Activated naive CD8-positive, alpha-beta T cell treated with anti-CD3 and anti-CD28 coated beads for 36 hours (primary cell): ENCODE measurements at regions not wholly inside any gene's neighbourhood (a gene's known extent, or its start where the extent isn't known, plus 50 kb on each side); places are given as distances from the start of the nearest gene placed in this dataset.

Experiments
- DNase-seq: peaks from one replicate; pipeline ENCODE4 v3.0.0; 2021
- H3K27ac Mint-ChIP-seq: one replicate; pipeline ENCODE4 v1.8.0; 2022; ENCODE audit warnings: mild to moderate bottlenecking, moderate library complexity, mixed read lengths
- H3K27me3 Mint-ChIP-seq: one replicate; pipeline ENCODE4 v1.8.0; 2022; ENCODE audit warnings: mild to moderate bottlenecking, mixed read lengths
- H3K36me3 Mint-ChIP-seq: one replicate; pipeline ENCODE4 v1.8.0; 2021; ENCODE audit warnings: mild to moderate bottlenecking, mixed read lengths
- H3K4me1 Mint-ChIP-seq: one replicate; pipeline ENCODE4 v1.8.0; 2021; ENCODE audit warnings: mixed read lengths
- H3K4me3 Mint-ChIP-seq: one replicate; pipeline ENCODE4 v1.8.0; 2022; ENCODE audit warnings: mild to moderate bottlenecking, moderate library complexity, mixed read lengths
- H3K9me3 Mint-ChIP-seq: one replicate; pipeline ENCODE4 v1.8.0; 2022; ENCODE audit warnings: mixed read lengths

DNA sequence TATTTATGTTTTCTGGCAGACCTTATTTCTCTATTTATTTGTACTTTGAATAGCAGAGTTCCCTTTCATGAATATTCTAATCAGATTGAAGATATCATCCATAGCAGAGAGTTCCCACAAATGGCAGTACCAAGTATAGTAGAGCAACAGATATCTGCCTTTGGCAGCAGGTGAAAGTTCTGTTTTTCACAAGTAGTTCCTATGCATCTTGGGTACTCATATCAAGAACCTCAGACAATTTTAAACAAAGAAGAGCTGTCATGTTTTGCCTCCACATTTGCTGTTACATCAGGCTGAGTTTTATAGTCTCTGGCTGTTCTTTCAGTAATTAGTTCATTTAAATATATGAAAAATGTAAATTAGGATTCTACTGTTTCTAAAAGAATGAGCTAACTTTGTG lies 252.0 kb downstream of the KCNC2 start:
- H3K27me3 Mint-ChIP-seq: no peaks in the 10 kb centered on the region
- no peak overlapping the region for H3K4me3 Mint-ChIP-seq
- no peak for DNase-seq
- no peaks in the 10 kb centered on the region for H3K4me1 Mint-ChIP-seq
- no peaks in the 10 kb centered on the region for H3K9me3 Mint-ChIP-seq
- no peaks in the 10 kb centered on the region for H3K36me3 Mint-ChIP-seq
- H3K27ac Mint-ChIP-seq: no peak overlapping the region

DNA sequence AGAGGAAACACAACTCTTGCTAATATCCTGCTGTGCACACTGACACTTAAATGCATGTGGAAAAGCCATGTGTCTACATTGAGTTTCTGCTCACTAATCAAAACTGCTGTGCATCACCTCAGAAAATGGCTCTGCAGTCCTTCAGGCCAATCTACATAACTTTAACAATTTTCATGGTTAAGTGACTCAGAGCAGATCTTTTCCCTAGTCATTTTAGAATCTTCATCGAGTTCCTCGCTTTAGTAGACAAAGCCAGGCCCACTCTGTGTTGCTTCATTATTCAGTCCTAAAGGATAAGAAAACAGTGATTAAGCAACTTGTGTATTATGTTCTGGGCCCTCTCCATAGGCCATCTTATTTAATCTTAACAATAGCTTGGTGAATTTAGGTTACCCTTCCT lies 250.0 kb downstream of the KCNC2 start:
- no peak for DNase-seq
- H3K4me1 Mint-ChIP-seq: no peaks in the 10 kb centered on the region
- no peak overlapping the region for H3K27ac Mint-ChIP-seq
- no peaks in the 10 kb centered on the region for H3K27me3 Mint-ChIP-seq
- H3K36me3 Mint-ChIP-seq: no peaks in the 10 kb centered on the region
- H3K4me3 Mint-ChIP-seq: no peak overlapping the region
- H3K9me3 Mint-ChIP-seq: no peaks in the 10 kb centered on the region

DNA sequence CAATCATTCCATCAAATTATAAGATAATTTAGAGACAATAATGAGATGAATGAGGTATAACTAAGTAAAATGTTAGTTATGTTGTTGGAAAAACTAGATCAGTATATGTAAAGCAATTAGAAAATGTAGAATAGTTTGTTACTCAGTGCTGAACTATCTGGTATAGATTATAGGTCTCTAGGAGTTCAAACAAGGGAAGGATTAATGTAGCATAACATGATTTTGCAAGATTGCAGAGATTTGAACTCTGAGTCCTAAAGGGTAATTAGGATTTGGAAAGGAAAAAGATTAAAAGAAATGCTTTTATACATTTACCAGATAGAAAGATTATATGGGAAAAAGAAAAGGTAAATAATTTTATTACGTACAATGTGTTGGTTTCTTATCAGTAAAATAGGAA lies 246.3 kb downstream of the KCNC2 start:
- Mint-ChIP-seq H3K4me3 (no peak overlapping the region), H3K4me1 (no peaks in the 10 kb centered on the region), H3K9me3 (no peaks in the 10 kb centered on the region), H3K27me3 (no peaks in the 10 kb centered on the region), H3K27ac (no peak overlapping the region), H3K36me3 (no peaks in the 10 kb centered on the region)
- no peak for DNase-seq

DNA sequence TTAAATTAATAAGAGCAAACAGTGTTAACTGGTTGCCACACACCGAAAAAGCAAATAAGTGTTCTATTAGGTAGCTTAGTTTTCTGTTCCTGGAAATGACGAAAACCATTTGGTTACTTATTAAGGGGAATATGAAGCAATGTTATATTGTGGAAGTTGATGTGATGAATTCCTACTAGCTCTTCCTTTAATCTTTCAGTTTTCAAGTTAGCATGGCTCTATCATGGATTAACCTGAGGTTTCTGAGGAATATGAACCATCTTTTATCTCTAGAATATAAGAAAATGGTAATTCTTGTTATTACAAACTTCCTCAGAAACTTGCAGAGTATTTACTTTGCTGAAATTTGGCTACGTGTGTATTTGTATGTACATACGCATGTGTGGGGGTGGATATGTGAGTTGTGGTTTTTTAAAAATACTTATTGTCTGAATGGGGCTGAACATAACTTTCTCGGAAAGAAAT lies 245.7 kb downstream of the KCNC2 start:
- no peaks in the 10 kb centered on the region for H3K4me1 Mint-ChIP-seq
- DNase-seq: no peak
- no peak overlapping the region for H3K27ac Mint-ChIP-seq
- no peaks in the 10 kb centered on the region for H3K36me3 Mint-ChIP-seq
- no peak overlapping the region for H3K4me3 Mint-ChIP-seq
- no peaks in the 10 kb centered on the region for H3K27me3 Mint-ChIP-seq
- no peaks in the 10 kb centered on the region for H3K9me3 Mint-ChIP-seq

DNA sequence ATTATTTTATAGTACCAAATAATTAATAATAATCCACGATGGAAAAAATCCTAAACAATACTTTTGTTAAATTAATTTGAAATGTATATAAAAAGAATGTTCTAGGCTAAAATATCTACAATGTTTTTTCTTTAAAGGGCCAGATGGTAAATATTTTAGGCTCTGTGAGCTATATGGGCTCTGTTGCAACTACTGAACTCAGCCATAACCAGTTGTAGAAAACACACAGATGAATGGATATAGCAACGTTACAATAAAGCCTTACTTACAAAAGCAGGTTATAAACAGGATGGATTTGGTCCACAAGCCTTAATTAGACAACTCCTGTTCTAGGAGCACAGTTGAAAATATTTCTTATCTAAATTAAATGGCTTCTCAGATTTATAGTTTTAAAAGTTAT lies 245.2 kb downstream of the KCNC2 start:
- Mint-ChIP-seq H3K4me1 (no peaks in the 10 kb centered on the region), H3K27ac (no peak overlapping the region), H3K9me3 (no peaks in the 10 kb centered on the region), H3K4me3 (no peak overlapping the region), H3K36me3 (no peaks in the 10 kb centered on the region), H3K27me3 (no peaks in the 10 kb centered on the region)
- no peak for DNase-seq

DNA sequence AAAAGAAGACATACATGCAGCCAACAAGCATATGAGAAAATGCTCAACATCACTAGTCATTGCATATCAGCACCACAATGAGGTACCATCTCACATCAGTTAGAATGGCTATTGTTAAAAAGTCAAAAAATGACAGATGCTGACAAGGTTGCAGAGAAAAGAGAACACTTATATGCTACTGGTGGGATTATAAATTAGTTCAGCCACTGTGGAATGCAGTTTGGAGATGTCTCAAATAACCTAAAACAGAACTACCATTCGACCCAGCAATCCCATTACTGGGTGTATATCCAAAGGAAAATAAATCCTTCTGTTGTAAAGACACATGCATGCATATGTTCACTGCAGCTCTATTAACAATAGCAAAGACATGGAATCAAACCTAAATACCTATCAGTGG lies 238.4 kb downstream of the KCNC2 start:
- Mint-ChIP-seq H3K36me3 (no peaks in the 10 kb centered on the region), H3K27me3 (no peaks in the 10 kb centered on the region), H3K4me1 (no peaks in the 10 kb centered on the region), H3K27ac (no peak overlapping the region), H3K4me3 (no peak overlapping the region), H3K9me3 (peaks cover 2% of the 10 kb centered on the region)
- DNase-seq: no peak

DNA sequence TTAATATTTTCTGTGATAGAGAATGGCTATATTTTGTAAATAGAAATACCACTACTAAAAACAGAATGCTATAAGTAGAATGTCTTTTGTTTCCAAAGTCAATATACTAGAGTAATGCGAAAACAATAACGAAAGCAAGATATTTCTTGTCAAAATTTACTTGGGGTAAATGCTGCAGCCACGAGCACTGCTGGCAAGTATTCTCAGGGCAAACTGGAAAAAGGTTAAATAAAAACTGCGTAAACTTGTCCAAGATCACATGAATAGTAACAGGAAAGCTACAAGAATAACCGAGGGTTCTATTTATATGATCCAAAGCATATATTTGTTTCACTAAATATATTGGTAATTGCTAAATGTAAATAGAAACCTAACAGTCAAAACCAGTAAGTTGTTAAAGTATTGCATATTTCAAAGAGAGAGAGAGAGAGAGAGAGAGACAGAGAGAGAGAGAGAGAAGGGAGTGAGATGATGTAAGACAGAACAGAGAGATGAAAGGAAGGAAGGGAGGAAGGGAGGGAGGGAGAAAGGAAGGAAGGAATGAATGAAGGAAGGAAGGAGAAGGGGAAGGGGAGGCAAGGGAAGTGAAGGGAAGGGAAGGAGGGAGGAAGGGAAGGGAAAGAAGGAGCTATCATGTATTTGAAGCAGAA lies 231.7 kb downstream of the KCNC2 start:
- no peaks in the 10 kb centered on the region for H3K36me3 Mint-ChIP-seq
- no peak overlapping the region for H3K27ac Mint-ChIP-seq
- peaks cover 2% of the 10 kb centered on the region for H3K9me3 Mint-ChIP-seq
- H3K27me3 Mint-ChIP-seq: no peaks in the 10 kb centered on the region
- DNase-seq: no peak
- H3K4me1 Mint-ChIP-seq: no peaks in the 10 kb centered on the region
- no peak overlapping the region for H3K4me3 Mint-ChIP-seq

DNA sequence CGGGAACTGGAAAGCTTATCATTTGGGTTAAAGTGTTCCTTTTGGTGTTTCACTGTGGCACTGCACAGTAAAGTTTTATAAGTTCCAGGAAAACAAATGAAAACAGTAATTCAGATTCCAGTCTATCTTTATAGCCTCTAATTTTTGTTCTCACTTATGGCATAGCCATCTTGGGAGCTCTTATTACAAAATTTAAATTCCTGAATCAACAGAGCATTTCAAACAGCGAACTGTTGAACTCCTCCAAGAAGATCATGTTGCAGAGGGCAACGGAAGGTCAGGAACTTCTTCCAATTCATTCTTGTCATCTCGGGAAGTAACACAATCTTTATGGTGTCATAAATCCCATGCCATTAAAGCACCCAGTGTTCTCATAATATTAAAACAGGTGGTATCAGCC lies 229.1 kb downstream of the KCNC2 start:
- no peak overlapping the region for H3K27ac Mint-ChIP-seq
- no peaks in the 10 kb centered on the region for H3K36me3 Mint-ChIP-seq
- H3K4me1 Mint-ChIP-seq: no peaks in the 10 kb centered on the region
- H3K27me3 Mint-ChIP-seq: no peaks in the 10 kb centered on the region
- H3K9me3 Mint-ChIP-seq: peaks cover 2% of the 10 kb centered on the region
- DNase-seq: no peak
- no peak overlapping the region for H3K4me3 Mint-ChIP-seq

DNA sequence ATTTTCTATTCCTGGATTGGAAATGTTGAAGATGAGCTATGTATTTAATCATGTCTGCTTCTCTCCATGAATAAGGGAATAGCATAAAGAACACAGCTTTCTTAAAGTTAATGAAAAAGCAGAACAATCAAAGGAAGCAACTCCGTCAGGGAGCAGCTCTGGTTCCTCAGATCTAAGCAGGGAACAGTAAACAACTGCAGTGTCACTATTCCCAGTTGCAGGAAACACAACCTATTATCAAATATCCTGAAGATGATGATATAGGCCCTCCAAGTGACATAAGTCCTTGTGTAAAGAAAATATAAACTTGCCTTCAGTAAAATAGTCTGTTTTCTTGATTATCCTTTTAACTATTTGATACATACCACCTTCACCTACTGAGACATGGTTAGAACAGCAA lies 228.1 kb downstream of the KCNC2 start:
- H3K4me1 Mint-ChIP-seq: no peaks in the 10 kb centered on the region
- no peak for DNase-seq
- H3K9me3 Mint-ChIP-seq: no peaks in the 10 kb centered on the region
- no peak overlapping the region for H3K27ac Mint-ChIP-seq
- no peaks in the 10 kb centered on the region for H3K36me3 Mint-ChIP-seq
- H3K4me3 Mint-ChIP-seq: no peak overlapping the region
- H3K27me3 Mint-ChIP-seq: no peaks in the 10 kb centered on the region

DNA sequence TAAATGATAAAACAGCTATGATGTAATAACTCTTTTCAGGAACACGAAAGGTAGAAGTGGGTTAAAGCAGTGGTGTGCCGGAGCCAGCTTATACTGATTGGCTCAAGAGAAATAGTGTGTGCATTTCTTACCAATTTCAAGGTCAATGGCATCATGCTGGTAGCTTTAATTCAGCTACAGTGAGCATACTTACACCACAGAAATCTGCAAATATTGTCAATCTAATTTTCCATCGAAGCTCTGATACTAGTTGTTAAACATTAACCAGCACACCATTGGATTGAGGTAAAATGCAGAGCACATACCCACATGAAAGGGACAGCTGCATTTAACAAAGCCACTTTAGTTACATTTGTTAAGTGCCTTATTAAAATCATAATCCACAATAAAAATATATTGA lies 225.7 kb downstream of the KCNC2 start:
- H3K36me3 Mint-ChIP-seq: no peaks in the 10 kb centered on the region

DNA sequence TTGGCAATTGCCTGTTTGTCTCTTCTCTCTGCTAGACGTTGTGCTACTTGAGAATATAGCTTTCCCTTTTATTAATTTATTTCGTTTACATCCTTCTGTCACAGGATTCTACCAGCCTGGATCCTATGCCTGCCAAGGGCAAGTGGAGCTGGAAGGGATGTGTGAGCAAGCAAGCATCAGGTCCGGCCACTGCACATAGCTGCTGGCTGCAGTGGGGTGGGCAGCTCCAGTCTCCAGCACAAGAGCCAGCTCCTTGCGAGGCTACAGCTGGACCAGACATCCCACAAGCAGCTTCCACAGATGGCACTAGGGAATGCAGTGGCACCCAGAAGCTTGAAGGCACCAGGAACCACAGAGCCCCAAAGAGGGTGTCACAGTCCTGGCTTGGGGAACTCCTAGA lies 225.0 kb downstream of the KCNC2 start:
- H3K27me3 Mint-ChIP-seq: no peaks in the 10 kb centered on the region
- H3K4me3 Mint-ChIP-seq: no peak overlapping the region

More for the DNA sequence above, 225.7 kb downstream of the KCNC2 start:
- Mint-ChIP-seq H3K9me3 (no peaks in the 10 kb centered on the region), H3K27ac (no peak overlapping the region), H3K4me3 (no peak overlapping the region), H3K27me3 (no peaks in the 10 kb centered on the region), H3K4me1 (no peaks in the 10 kb centered on the region)
- no peak for DNase-seq

DNA sequence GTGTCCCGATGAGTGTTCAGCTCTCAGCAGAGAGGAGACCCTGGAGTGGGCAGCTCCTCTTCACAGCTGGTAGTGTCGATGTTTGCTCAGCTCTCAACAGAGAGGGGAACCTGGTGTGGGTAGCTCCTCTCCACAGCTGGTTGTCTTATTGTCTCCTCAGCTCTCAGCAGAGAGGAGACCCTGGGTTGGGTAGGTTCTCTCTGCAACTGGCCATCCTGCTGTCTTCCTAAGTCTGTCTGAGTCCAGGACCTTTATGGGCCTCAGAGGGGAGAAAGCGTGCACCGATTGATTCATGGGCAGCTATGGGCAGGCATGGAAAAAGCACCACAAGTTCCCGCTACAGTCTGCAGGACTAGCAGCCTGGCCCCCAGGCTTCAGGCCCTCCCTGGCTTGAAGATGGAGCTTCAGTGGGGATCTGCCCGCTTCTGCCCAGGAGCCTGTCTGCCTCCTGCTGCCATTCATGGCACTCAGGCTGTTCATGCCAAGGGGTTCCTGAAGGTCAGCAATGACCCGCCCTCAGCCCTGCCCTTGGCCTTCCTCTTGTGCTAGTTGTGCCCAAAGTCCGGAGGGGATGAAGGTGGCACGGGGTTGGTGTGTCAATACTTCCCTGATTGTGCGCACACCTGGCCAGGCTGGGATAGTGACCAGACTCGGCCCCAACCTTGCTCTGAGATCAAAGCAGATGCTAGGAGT lies 224.2 kb downstream of the KCNC2 start:
- Mint-ChIP-seq H3K9me3 (no peaks in the 10 kb centered on the region), H3K4me1 (no peaks in the 10 kb centered on the region), H3K4me3 (no peak overlapping the region), H3K36me3 (no peaks in the 10 kb centered on the region), H3K27ac (no peak overlapping the region), H3K27me3 (no peaks in the 10 kb centered on the region)
- DNase-seq: no peak

More for the DNA sequence above, 225.0 kb downstream of the KCNC2 start:
- Mint-ChIP-seq H3K4me1 (no peaks in the 10 kb centered on the region), H3K27ac (no peak overlapping the region), H3K36me3 (no peaks in the 10 kb centered on the region), H3K9me3 (no peaks in the 10 kb centered on the region)
- DNase-seq: no peak

DNA sequence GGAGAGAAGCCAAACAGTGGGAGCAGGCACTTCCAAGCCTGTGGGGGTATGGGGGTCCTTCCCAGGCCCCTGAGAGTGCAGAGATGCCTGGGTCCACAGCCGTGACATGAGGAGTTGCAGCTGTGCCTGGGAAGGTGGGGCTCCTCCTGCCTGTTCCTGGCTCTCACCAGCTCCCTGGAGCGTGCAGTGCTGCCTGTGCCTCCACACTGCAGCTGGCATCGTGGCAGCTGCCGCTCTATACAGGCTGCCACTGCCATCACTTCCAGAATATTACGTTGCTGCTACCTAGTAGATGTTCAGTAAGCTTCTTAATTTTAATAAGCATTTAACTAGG lies 223.7 kb downstream of the KCNC2 start:
- no peak overlapping the region for H3K27ac Mint-ChIP-seq
- no peak for DNase-seq
- H3K4me1 Mint-ChIP-seq: no peaks in the 10 kb centered on the region
- H3K27me3 Mint-ChIP-seq: no peaks in the 10 kb centered on the region
- H3K9me3 Mint-ChIP-seq: no peaks in the 10 kb centered on the region
- H3K36me3 Mint-ChIP-seq: no peaks in the 10 kb centered on the region
- no peak overlapping the region for H3K4me3 Mint-ChIP-seq

DNA sequence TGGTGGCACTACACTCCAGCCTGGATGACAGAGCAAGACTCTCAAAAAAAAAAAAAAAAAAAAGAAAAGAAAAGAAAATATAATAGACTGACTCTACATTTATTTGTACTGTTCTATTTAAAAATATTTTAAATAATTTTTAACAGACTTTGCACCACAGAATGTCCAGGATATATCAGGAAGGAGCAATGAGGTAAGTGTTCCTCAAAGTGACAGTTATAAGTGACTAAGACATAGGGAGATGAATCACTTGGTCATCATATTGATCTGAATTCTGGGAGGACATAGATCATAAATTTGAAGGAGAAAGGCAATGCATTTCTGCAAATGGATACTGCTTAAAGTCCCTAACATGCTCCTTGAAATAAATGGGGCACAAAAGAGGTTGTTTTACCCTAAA lies 221.5 kb downstream of the KCNC2 start:
- Mint-ChIP-seq H3K9me3 (no peaks in the 10 kb centered on the region), H3K4me1 (no peaks in the 10 kb centered on the region), H3K27ac (no peak overlapping the region), H3K27me3 (no peaks in the 10 kb centered on the region), H3K4me3 (no peak overlapping the region), H3K36me3 (no peaks in the 10 kb centered on the region)
- DNase-seq: no peak
